ENCODE measurements at regions not wholly inside any gene's neighbourhood (a gene's known extent, or its start where the extent isn't known, plus 50 kb on each side); places are given as distances from the start of the nearest gene placed in this dataset.

DNA sequence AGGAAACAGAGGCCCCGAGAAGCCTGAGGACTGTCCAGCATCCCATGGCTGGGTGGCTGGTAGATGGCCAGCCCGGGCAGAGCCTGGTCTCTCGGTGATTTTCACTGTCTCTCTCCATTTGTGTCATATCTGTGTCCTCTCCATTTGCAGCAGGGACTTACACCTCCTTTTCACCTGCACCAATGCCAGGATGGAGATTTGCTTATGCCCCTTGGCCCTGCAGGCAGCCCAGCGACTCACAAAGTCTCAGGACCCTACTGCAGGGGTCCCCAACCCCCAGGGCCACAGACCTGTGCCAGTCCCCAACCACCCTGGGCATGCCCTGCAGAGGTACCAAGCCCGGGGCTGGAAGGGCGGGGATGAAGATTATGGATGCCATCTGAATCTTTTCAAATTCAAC is 201.6 kb downstream of the RHOU start:
- no peak overlapping the region for H3K4me3 ChIP-seq
- no peaks in the 10 kb centered on the region for H3K36me3 ChIP-seq
- DNase-seq (no peak), ATAC-seq (no peak)
- intact Hi-C loops (cut with DNase I): no loop called here
- H3K4me1 ChIP-seq: peaks cover 0 to 42% (median 19%) of the 10 kb centered on the region in 4 donors
- WGBS (ENCODE audit: insufficient coverage, low coverage, low lambda C conversion rate, missing lambda C conversion rate): 77% methylated on average over 5 of the region's 6 CpGs
- TF ChIP-seq, protein P1, sequence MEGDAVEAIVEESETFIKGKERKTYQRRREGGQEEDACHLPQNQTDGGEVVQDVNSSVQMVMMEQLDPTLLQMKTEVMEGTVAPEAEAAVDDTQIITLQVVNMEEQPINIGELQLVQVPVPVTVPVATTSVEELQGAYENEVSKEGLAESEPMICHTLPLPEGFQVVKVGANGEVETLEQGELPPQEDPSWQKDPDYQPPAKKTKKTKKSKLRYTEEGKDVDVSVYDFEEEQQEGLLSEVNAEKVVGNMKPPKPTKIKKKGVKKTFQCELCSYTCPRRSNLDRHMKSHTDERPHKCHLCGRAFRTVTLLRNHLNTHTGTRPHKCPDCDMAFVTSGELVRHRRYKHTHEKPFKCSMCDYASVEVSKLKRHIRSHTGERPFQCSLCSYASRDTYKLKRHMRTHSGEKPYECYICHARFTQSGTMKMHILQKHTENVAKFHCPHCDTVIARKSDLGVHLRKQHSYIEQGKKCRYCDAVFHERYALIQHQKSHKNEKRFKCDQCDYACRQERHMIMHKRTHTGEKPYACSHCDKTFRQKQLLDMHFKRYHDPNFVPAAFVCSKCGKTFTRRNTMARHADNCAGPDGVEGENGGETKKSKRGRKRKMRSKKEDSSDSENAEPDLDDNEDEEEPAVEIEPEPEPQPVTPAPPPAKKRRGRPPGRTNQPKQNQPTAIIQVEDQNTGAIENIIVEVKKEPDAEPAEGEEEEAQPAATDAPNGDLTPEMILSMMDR (IDR thresholded peaks at IDR 0.05): no peak
- TF ChIP-seq POLR2A (IDR thresholded peaks at IDR 0.05): no peak
- peak overlapping the region in 1 of 3 donors; percentile 56 for H3K27ac ChIP-seq
- H3K27me3 ChIP-seq: no peaks in the 10 kb centered on the region
- H3K9me3 ChIP-seq: no peaks in the 10 kb centered on the region

DNA sequence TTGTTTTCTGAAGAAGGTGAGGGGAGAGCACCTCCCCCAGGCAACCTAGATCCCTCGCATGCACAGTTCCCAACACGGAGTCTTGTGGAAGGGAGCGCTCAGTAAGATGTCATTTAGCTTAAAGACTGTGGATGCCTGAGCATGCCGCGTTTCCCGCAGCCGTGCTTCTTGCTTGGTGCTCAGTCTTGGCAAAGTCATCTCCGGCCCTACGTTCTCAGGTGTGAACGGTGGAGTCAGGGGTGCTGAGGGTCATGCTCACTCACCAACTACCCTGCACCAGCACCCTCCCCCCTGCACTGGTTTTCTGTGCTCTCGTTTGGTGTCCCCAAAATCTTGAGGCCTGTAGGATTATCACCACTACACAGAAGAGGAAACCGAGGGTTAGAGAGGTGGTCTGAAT is 202.1 kb downstream of the RHOU start:
- TF ChIP-seq POLR2A (IDR thresholded peaks at IDR 0.05): no peak
- TF ChIP-seq, protein P1 (IDR thresholded peaks at IDR 0.05): no peak
- WGBS (ENCODE audit: insufficient coverage, low coverage, low lambda C conversion rate, missing lambda C conversion rate): 95% methylated on average over 4 of the region's 12 CpGs
- H3K4me1 ChIP-seq: peaks cover 0 to 42% (median 19%) of the 10 kb centered on the region in 4 donors

GRCh38 chr1:228937851-228938536 is 202.7 kb downstream of the RHOU start:
- Histone ChIP-seq H3K4me3 (no peak overlapping the region), H3K27ac (peak overlapping the region; percentile 49 to 66 (median 56)), H3K36me3 (no peaks in the 10 kb centered on the region), H3K27me3 (no peaks in the 10 kb centered on the region), H3K4me1 (peaks cover 0 to 42% (median 19%) of the 10 kb centered on the region in 4 donors), H3K9me3 (no peaks in the 10 kb centered on the region)
- intact Hi-C loops (cut with DNase I): no loop called here
- DNase-seq (no peak), ATAC-seq (no peak)
- TF ChIP-seq, protein P1 (IDR thresholded peaks at IDR 0.05): no peak
- TF ChIP-seq POLR2A (IDR thresholded peaks at IDR 0.05): no peak
- WGBS (ENCODE audit: insufficient coverage, low coverage, low lambda C conversion rate, missing lambda C conversion rate): 55% methylated on average over 7 of the region's 14 CpGs

More for the DNA sequence above, 202.1 kb downstream of the RHOU start:
- DNase-seq (no peak), ATAC-seq (no peak)
- Histone ChIP-seq H3K27ac (no peak overlapping the region), H3K36me3 (no peaks in the 10 kb centered on the region), H3K4me3 (no peak overlapping the region), H3K27me3 (no peaks in the 10 kb centered on the region), H3K9me3 (no peaks in the 10 kb centered on the region)
- intact Hi-C loops (cut with DNase I): no loop called here

GRCh38 chr1:228938537-228938901 is 203.2 kb downstream of the RHOU start:
- peak overlapping the region; percentile 49 to 66 (median 56) for H3K27ac ChIP-seq
- WGBS (ENCODE audit: insufficient coverage, low coverage, low lambda C conversion rate, missing lambda C conversion rate): 5% methylated on average over 8 of the region's 8 CpGs

More at GRCh38 chr1:228938537-228938901, 203.2 kb downstream of the RHOU start:
- Histone ChIP-seq H3K4me1 (peaks cover 0 to 41% (median 19%) of the 10 kb centered on the region in 4 donors), H3K36me3 (no peaks in the 10 kb centered on the region), H3K4me3 (no peak overlapping the region), H3K27me3 (no peaks in the 10 kb centered on the region), H3K9me3 (no peaks in the 10 kb centered on the region)
- intact Hi-C loops (cut with DNase I): no loop called here
- DNase-seq (no peak), ATAC-seq (peak; percentile 63 to 73 (median 68))
- TF ChIP-seq POLR2A (IDR thresholded peaks at IDR 0.05): no peak
- TF ChIP-seq, protein P1 (IDR thresholded peaks at IDR 0.05): no peak

Data from right lobe of liver (tissue), 6 donors.